WI38 (cell line): ENCODE measurements at regions not wholly inside any gene's neighbourhood (a gene's known extent, or its start where the extent isn't known, plus 50 kb on each side); places are given as distances from the start of the nearest gene placed in this dataset.
"Not testable (repeated sequence)": the region's sequence is repeated elsewhere in the genome, so short reads cannot be mapped to it uniquely, and the experiment has no call there.

Experiments
- H3K4me3 ChIP-seq: 2 replicates; pipeline ENCODE4 v1.5.1; 2011; ENCODE audit warnings: low read depth, mild to moderate bottlenecking, control low read depth, low read length
- TF ChIP-seq, protein P1 (sequence below): IDR thresholded peaks from 2 replicates; pipeline ENCODE4 v1.5.1; 2012; ENCODE audit warnings: low read depth, mild to moderate bottlenecking, control low read depth, low read length

DNA sequence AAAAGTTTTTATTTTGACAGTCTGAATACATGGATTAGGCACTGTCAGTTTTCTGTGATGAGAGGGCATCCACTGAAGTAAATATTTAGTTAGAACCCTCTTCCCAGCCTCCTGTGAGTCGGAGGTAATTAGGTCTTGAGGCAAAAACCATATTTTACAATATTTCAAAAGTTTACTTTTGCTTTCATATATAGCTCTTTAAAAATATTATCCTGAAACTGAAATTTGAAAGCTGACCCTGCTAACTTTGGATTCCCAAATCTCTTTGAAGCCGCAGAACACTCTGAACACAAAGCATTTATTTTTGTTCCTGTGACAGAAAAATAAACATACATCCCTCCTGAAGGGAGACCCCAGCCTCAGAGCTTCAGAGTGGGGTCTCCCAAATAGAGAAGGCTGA is 317.4 kb downstream of the KIF20B start:
- TF ChIP-seq, protein P1, sequence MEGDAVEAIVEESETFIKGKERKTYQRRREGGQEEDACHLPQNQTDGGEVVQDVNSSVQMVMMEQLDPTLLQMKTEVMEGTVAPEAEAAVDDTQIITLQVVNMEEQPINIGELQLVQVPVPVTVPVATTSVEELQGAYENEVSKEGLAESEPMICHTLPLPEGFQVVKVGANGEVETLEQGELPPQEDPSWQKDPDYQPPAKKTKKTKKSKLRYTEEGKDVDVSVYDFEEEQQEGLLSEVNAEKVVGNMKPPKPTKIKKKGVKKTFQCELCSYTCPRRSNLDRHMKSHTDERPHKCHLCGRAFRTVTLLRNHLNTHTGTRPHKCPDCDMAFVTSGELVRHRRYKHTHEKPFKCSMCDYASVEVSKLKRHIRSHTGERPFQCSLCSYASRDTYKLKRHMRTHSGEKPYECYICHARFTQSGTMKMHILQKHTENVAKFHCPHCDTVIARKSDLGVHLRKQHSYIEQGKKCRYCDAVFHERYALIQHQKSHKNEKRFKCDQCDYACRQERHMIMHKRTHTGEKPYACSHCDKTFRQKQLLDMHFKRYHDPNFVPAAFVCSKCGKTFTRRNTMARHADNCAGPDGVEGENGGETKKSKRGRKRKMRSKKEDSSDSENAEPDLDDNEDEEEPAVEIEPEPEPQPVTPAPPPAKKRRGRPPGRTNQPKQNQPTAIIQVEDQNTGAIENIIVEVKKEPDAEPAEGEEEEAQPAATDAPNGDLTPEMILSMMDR = no peak
- H3K4me3 ChIP-seq = no peak overlapping the region

DNA sequence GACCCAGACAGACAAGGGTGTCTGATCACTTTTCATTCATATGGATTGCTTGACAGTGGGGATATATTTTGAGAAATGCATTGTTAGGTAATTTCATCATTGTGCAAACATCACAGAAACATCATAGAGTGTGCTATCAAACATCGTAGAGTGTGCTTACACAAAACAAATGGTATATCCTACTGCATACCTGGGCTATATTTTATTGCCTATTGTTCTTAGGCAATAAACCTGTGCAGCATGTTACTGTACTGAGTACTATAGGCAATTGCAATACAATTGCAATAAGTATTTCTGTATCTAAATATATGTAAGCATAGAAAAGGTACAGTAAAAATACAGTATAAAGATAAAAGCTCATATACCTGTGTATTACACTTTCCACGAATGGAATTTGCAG is 319.1 kb downstream of the KIF20B start:
- TF ChIP-seq, protein P1 = no peak
- H3K4me3 ChIP-seq = no peak overlapping the region

DNA sequence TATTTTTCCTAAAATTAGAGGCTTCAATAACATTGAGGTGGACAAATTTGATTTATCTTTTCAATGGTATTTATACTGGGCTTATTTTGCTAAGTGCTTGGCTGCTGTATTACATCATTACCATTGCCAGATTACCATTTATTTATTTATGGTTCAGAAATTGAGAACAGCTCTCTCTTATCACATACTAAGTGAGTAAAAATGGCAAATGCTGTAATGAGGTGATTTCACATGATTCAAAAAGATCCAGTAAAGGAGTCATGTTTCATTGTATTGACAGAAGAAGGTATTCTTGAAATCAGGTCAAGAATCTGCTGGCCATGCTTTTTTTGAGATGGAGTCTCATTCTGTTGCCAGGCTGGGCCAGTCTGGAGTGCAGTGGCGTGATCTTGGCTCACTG is 322.6 kb downstream of the KIF20B start:
- no peak overlapping the region for H3K4me3 ChIP-seq
- TF ChIP-seq, protein P1 = no peak

DNA sequence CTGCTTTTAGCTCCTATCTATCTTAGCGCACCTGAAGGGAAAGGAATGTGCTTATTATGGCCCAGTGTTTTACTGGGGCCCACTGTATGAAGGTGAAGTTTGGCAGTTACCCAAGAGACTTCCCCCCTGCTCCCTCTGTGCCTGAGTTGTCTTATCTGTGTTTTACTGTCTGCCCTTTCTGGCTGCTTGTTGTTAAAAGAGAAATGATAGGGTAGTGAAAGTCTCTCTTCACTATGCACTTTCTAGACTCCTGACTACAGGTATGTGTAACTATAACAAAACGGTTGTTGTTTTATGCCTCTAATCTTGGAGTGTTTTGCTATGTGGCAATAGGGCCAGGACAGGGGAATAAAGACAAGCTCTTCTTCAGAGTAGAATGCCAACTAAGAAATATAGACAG is 326.9 kb downstream of the KIF20B start:
- no peak overlapping the region for H3K4me3 ChIP-seq
- TF ChIP-seq, protein P1 = no peak

DNA sequence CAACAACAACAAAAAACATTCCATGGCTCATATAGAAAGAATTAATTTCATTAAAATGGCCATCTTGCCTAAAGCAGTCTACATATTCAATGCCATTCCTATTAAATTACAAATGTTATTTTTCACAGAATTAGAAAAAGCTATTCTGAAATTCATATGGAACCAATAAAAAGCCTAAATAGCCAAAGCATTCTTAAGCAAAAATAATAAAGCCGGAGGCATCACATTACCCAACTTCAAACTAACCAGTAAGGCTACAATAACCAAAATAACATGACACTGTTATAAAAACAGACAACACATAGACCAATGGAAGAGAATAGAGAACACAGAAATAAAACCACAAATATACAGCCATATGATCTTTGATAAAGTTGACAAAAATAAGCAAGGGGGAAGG is 330.4 kb downstream of the KIF20B start:
- no peak overlapping the region for H3K4me3 ChIP-seq
- TF ChIP-seq, protein P1 = no peak

DNA sequence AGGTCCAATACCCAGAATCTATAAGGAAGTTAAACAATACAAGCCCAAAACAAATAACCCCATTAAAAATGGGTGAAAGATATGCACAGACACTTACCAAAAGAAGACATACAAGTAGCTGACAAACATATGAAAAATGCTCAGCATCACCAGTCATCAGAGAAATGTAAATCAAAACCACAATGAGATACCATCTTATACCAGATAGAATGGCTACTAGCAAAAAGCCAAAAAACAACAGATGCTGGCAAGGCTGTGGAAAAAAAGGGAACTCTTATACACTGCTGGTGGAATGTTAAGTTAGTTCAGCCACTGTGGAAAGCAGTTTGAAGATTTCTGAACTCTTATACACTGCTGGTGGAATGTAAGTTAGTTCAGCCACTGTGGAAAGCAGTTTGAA is 331.1 kb downstream of the KIF20B start:
- no peak overlapping the region for H3K4me3 ChIP-seq
- TF ChIP-seq, protein P1 = no peak

DNA sequence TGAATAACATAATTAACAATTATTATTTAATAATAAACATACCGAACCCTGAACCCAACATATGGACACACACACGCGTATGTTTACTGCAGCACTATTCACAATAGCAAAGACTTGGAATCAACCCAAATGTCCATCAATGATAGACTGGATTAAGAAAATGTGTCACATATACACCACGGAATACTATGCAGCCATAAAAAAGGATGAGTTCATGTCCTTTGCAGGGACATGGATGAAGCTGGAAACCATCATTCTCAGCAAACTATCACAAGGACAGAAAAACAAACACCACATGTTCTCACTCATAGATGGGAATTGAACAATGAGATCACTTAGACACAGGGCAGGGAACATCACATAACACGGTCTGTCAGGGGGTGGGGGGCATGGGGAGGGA is 333.5 kb downstream of the KIF20B start:
- H3K4me3 ChIP-seq = not testable (repeated sequence)

DNA sequence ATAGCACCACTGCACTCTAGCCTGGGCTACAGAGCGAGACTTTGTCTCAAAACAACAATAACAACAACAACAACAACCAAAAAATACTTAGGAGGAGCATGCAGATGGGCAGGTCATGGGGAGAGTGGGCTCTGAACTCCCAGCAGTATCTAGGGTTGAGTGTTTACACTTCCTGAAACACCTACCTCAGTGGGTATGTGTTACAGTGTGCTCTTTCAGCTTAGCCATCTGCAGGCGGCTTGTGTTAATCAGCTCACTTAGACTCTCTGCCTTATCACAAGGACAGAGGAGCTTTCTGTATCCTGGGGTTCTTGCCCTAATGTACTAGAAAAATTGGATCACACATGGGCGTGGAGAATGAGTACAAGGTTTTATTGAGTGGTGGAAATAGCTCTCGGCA is 340.2 kb downstream of the KIF20B start:
- H3K4me3 ChIP-seq = no peak overlapping the region
- TF ChIP-seq, protein P1 = no peak
